Inferior parietal cortex (tissue), 1 donor: ENCODE measurements at regions not wholly inside any gene's neighbourhood (a gene's known extent, or its start where the extent isn't known, plus 50 kb on each side); places are given as distances from the start of the nearest gene placed in this dataset.
"Not testable (repeated sequence)": the region's sequence is repeated elsewhere in the genome, so short reads cannot be mapped to it uniquely, and the experiment has no call there.

Experiments
- DNase-seq: peaks from one replicate; pipeline ENCODE4 v3.0.0-alpha.2; 2016; ENCODE audit errors: extremely low spot score

DNA sequence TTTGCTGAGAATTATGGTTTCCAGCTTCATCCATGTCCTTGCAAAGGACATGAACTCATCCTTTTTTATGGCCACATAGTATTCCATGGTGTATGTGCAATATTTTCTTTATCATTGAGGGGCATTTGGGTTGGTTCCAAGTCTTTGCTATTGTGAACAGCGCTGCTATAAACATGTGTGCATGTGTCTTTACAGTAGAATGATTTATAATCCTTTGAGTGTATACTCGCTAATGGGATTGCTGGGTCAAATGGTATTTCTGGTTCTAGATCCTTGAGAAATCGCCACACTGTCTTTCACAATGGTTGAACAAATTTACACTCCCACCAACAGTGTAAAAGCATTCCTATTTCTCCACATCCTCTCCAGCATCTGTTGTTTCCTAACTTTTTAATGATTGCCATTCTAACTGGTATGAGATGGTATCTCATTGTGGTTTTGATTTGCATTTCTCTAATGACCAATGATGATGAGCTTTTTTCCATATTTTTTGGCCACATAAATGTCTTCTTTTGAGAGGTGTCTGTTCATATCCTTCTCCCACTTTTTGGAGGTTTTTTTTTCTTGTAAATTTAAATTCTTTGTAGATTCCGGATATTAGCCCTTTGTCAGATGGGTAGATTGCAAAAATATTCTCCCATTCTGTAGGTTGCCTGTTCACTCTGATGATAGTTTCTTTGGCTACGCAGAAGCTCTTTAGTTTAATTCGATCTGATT lies 180.1 kb downstream of the PLPPR4 start:
- DNase-seq: not testable (repeated sequence)

DNA sequence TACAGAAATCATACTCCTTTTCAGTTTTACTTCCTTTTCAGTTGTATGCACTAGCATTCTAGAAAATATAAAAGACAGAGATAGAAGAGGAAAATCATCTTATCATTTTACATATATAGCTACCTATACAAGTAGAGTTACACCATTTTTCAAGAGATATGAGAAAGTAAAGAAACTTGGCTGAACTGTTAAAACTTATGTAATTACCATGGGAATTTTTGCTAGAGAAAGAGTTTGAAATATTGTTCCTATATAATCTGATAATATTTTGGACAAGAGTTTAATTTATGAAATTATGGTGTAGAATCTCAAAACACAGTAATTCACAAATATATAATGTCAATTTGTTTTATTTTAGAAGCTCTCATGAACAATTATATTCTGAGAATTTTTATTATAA lies 180.8 kb downstream of the PLPPR4 start:
- DNase-seq: no peak

DNA sequence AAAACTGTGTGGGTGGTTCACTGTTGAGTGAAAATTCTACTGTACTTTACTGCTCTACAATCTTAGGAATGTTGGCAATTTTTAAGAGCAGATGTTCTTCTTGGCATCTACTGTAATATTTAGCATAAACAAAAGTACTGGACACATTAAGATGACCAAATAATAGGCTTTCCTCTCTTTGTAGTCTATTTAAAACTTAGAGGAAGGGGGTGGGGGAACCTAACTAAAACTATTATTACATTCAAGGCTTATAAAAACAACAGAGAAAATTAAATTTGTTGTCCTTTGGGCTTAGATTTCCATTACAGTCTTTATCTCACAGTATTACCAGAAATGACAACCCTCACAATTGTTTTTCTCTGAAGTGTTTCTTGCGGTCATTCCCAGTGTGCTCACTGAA lies 181.2 kb downstream of the PLPPR4 start:
- DNase-seq: no peak

DNA sequence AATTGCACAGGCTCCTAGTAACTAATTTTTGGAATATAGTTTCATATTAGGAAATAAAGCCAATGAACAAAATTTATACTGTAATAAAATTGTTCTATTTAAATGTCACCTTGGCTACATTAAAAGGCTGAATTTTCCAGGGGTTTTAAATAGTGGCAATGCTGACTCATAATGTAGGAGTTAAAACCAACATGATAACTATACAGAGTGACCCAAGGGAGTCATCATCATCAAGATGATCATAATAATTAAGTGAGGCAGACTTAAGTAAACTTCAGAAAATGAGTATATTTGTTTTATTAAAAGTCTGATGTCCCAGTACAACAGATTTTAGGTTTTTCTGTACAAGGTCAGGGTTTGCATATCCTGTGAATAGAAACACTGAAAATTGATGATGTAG lies 183.4 kb downstream of the PLPPR4 start:
- DNase-seq: no peak

DNA sequence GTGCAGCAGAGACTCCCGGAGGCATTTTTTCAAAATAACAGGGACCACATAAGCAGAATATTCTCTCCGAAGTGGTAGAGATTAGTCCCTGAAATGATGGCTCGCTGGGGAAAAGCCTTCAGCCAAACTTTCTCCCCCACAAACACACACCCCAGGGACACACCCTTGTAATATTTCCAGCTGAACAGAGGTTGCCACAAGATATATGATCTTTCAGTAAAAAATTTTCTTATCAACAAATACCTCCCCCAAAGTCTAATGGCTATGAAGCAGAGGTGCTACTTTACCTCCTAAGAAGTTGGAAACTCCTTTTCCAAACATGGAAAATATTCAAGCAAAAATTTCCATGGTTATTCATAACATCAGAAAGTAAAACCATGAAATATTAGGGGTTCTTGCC lies 190.2 kb upstream of the PALMD start:
- DNase-seq: no peak

DNA sequence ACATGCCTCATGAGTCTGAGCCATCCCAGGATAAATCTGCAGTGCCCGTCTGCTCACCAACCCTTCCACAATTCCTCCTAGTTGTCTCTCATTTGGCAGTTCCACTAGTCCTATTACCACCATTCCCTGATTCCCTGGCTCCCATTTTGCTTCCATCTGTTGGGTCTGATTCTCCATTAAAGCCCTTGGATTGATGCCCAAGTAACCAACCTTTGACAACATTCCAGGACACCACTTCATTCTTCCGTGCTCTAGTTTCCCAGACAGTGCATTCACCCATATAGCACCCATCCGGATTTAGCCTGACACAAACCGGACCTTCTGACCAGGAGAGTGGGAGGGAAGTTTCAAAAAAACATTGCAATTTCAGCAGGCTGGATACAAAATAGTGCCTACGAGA lies 189.4 kb upstream of the PALMD start:
- DNase-seq: no peak

DNA sequence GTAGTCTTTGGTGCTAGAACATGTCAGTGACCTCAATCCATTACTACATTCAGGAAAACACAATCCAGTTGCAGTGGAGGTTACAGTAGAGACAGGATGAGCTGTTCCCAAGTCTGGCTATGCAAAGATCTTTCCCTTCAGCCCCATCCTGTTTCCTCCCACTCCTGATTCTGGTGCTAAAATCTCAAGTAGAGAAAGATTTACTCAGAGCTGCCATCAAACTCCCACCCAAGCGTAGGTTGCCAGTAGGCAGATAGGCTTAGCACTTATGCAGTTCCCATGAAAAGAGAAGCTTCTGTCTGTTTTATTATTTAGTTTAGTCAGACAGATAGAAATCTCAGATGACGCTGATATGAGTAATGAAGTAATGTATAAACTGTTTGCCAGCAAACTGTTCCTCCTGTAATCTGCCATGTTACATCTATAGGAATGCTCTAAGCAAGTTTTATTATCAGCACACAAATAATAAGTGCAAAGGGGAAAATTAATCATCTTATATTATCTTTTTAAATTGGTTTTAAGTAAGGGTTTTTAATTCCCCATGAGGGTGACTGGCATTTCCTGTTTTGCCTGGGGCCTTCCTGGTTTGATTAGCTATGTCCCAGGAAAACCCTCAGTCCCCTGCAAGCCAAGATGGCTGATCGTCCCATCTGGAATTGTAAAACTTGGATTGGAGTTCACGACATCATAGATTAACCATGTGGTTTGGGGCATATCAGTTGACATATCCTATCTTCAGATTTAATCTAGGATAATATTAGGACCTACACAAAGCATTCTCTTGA lies 188.3 kb upstream of the PALMD start:
- peak; percentile 42 for DNase-seq

DNA sequence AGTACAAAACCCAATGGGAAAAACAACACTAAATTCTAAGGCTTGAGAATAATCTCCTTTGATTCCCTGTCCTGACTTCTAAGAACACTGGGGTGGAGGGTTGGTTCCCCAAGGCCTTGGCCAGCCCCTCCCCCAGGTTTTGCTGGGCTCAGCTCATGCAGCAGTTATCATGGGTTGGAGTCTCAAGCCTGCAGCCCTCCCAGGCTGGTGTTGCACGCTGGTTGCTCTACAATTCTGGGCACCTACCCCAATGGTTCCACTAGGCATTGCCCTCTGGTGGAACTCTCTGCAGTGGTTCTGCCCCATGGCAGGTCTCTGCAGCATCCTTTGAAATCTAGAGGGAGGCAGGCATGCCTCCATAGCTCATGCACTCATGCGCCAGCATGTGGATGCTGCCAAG lies 184.4 kb upstream of the PALMD start:
- no peak for DNase-seq

DNA sequence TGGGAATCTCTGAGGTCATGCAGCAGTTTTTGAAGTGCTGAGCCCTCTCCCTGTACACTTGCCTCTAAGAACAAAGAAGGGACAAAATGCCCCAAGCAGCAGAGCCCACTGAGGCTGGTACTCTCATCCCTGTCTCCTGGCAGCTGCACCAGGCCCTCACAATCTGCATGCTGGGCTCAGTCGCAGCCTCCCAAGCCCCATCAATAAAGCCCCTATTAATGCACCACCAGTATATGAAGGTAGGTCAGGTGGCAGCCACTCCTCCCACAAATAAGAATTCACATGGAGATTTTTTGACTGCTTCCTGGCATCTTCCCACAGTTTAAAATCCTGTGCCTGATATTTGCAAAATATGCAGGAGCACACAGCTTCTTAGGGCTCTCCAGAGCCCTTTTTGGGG lies 181.2 kb upstream of the PALMD start:
- DNase-seq: no peak

DNA sequence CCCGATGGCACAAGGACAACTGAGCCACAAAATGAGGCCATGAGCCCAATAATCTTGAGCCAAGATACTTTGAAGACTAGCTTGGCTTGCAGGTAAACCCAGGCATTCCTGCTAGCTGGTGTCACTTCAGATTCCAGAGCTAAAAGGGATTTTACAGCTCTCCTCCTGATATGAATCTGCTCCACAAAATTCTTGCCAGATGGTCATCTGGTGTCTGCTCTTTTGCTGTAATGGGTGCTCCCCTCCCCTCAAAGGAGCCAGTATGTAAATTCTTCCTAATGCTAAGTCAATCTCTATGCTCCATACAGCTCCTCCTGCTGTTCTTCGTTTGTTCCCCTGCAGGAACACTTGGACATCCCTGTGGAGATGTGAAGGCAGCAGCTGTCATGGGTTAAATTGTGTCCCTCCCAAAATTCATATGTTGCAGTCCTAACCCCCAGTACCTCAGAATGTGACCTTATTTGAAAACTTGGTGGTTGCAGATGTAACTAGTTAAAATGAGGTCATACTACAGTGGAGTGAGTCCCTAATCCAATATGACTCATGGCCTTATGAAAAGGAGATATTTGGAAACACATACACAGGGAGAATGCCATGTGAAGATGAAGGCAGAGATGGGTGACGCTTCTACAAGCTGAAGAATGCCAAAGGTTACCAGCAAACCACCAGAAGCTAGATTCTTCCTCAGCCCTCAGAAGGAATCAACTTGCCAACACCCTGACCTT lies 180.6 kb upstream of the PALMD start:
- no peak for DNase-seq

DNA sequence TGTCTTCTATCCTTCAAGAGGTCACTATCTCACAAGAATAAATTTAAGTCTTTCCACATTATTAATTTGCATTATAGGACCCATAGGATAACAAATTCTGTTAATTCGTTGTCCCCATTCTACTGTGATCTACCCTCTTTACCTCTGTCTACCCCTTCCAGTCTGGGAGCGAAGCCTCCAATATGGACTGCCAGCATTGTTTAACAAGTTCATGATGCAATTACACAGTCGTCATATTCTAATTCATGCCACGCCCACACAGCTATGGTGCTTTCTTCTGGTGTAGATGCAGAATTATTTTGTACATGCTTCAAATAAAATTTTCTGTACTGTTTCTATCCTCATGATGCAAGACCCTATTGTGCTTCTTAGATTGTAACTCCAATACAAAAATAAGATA lies 178.3 kb upstream of the PALMD start:
- no peak for DNase-seq

DNA sequence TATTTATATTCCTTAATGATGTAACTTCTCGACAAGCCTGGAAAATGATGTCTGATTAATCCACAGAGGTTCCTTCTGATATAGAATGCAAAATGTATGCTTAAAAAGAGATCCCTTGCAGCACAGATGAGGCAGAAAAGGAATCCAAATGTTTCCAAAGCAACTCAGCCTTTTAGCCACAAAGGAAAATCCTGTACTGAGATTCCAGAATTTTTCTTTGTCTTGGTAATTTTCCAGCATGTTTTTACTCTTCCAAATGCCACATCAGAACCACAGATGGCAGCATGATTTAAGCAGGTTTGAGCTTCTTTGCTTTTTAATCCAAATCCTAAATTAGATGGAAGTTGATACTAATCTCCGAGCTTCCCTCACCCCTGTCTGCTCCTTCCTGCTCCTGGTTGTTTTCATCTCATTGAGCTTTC lies 176.4 kb upstream of the PALMD start:
- peak; percentile 64 for DNase-seq

DNA sequence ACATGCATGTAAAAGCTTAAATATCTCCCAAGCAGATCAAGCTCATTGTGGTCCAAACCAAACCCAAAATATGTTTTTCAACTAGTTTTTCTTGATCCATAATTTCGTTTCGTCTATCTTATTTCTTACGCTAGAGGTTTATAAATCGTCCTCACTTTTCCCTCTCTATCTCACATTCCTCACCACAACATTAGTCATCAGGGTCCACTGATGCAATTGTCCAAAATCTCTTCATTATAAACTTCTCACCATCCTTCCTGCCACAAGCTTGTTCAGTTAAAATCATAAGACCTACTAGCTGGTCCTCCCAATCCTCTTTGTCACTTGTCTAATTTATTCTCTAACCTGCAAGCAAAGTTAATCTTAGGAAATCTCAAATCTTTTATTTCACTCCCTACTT lies 173.0 kb upstream of the PALMD start:
- DNase-seq: no peak

DNA sequence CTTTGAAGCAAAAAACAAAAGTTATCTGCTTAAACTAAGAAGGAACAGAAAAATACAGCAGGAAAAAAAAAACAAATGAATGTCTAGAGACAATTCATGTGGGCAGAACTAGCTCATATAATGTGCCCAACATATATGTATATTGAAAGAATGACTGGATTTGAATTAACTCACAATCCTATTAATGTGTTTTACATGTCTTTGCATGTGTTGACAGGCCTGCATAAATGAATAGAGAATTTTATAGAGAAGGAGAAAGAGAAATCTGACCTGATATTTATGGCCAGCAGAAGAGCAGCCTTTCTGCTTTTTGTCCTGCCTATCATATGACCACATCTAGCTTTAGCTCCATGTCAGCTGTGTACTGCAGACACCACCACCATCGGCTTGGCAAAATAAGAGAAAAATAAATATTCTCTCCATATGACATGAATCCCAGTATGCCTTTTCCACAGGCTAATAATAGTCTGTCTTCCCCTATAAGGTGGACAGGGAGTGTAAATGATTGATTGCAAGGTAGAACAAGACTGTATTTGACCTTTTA lies 171.5 kb upstream of the PALMD start:
- DNase-seq: no peak

DNA sequence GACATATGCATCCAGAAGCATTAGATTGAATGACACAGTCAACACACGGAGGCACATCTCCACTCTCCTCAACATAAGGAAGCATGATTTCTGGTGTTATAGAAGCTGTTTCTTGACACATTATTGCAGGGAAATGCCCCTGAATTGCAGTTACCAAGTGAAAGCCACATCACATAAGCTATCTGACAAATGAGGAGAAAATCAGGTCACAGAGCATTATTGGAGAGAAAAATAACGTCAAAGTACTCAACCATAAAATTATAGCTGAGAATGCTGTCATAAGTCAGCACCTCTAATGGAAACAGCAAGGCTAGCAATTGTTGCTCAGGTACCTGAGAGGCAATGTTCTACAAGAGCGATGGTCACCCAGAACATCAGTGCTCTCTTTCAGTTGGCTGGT lies 169.9 kb upstream of the PALMD start:
- DNase-seq: no peak

DNA sequence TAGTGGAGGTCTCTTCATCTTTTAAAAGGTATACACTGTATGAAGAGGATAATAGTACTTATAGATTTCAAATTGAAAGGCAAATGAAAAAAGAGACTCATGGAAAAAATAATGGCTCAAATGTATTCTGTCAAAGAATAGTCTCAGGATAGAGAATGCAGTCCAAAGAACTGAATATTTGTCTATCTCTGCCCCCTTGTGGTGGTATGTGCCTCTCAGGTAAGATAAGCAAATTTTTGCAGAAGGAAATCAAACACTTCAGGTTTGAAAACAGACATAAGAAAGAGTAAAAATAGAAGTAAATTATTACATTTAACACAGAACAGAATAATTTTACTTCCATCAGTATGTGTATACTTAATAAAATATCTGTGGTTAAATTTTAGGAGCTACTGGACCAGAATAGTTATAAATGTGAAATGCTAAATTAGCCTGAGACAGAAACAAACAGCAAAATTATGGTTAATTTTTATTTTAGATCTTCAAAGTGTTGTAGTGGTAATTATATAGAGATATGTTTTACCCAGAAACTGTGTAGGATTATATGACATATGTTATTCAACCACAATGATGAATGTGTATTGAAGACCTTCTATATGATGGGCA lies 164.4 kb upstream of the PALMD start:
- DNase-seq: peak; percentile 88

DNA sequence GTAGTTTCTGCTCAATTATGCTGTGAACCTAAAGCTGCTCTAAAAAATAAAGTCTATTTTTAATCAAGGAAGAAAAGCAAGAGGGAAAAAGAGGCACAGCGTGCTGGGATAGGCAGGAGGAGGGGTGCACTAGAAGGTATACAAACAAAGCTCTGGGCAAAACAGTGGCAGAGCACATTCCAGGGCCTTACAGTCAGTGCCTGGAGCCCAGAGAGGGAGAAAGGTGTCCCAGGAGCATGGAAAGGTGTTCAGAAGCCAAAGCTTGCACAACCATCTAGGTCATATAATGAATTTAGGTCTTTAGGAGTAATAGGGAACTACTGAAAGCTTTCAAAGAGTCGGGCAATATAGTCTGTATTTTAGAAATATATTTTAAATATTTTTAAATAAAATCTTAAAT lies 163.6 kb upstream of the PALMD start:
- DNase-seq: no peak

DNA sequence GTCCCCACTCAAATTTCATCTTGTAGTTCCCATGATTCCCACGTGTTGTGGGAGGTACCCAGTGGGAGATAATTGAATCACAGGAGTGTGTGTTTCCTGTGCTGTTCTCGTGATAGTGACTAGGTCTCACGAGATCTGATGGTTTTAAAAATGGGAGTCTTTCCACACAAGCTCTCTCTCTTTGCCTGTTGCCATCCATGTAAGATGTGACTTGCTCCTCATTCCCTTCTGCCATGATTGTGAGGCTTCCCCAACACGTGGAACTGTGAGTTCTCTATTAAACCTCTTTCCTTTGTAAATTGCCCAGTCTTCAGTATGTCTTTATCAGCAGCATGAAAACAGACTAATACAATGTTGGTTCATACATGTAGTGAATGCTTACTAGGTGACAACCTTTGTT lies 163.2 kb upstream of the PALMD start:
- DNase-seq: no peak

DNA sequence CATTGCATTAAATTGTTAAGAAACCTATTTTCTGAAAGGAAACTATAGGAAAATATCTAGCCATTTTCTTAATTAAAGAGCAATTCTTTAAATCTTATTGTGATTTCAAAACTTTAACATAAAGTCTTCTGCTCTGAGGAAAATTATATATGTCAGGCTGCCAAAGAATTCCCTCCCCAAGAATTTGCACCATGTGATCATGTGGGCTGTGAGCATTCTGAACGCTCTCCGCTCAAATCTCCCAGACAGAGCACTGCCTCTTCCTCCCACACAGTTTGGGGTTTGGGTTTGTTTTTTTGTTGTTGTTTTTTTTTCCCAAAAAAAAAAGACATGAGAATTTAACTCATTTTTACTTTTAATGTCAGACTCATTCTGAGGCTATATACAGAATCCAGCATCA lies 155.9 kb upstream of the PALMD start:
- DNase-seq: no peak

DNA sequence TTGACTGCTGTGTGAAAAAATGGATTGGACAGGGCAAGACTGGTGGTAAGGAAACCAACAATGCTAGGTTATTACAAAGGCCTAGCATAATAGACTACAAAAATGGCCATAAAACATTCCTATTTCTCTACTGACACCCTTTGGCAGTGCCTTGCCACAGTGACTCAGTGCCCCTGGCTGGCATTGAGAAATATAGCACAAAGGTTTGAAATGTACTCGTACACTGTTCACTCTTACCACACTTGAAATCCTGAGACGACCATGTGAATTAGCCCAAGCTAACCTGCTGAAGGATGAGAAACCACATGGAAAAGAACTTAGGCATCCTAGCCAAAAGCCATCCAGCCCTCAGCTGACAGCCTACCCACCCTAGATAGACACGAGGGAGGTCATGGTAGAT lies 149.8 kb upstream of the PALMD start:
- DNase-seq: no peak

DNA sequence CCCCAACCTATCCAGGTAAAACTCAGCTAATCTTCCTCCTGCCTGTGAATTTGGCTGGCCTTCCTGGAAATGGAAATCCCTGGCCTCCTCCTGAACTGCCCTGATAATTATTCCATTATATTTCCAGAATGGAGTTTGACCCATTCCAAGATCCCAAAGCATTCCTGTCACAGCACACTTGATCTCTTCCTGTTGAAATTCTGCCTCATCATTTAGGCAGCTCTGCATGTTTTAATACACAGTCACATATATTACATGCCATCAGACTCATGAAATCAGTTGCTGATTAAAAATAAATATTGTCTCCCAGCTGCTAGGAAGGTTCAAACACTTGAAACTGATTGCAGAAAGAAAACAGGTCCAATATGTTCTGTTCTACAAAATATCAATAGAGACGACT lies 148.2 kb upstream of the PALMD start:
- DNase-seq: no peak

DNA sequence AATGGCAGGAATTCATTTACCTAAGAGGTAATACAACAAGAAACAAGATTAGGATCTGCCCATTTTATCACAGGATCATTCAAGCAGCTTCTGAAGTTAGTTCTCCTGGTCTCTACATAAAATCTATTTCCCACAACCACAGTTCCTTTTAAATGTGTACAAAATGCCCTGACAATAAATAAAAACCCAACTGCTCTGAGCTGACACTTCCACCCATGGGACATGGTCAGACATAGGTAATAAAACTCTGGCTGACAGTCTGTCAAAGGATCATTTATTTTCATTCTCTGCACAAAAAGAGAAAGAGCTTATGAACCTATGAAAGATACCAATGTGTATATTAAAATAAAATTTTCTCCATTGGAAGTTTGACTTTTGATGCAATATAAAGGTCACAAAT lies 145.4 kb upstream of the PALMD start:
- DNase-seq: no peak
